CD4-positive, alpha-beta T cell treated with Interleukin-15 for 4 hours (primary cell): ENCODE measurements at regions not wholly inside any gene's neighbourhood (a gene's known extent, or its start where the extent isn't known, plus 50 kb on each side); places are given as distances from the start of the nearest gene placed in this dataset.
A peak's percentile ranks its signal among the peaks of the same experiment; 100 is the strongest.

Experiments used
- DNase-seq: peaks from one replicate; pipeline ENCODE4 v3.0.0-alpha.2; 2020; ENCODE audit warnings: low spot score

DNA sequence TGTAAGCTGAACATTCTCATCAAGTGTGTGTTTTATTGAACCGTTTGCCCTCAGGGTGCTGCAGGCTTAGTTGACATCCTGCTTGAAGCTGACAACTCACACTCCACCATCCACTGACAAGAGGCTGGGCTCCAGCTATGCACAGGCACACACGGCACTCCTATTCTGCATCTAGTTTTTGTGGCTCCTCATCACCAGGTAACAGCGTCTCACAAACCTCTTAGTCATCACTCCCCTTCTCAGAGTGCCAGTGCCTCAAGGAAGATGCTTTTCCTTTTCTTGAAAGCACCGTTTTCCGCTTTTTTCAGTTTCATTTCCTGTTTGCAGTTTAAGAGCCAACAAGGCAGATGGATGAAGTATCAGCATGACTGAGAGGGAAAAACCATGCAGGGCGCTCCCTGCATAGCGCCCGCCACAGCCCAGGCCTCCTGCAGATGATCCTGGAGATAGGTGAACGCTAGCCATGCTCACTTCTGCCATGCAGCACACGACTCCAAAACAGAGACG is 491.2 kb downstream of the COG6 start:
- DNase-seq: peak; percentile 46

DNA sequence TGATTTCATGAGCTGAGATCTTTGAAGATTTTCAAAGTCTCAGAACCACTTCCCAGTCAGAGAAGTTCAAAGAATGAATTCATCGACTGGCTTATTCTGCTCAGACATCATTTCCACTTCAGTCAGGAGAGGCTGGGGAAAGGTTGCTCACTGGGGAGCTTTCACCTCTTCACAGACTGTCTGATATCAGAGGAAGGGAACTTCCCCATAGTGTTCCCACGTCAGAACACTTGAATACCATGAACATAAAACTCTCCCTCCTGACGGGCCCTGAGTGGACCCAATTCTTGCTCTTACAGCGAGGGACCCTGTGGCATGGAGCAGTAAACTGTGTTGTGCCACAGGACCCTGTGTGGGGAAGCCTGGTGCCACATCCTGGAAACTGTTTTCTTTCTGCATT is 492.6 kb downstream of the COG6 start:
- peak; percentile 13 for DNase-seq

DNA sequence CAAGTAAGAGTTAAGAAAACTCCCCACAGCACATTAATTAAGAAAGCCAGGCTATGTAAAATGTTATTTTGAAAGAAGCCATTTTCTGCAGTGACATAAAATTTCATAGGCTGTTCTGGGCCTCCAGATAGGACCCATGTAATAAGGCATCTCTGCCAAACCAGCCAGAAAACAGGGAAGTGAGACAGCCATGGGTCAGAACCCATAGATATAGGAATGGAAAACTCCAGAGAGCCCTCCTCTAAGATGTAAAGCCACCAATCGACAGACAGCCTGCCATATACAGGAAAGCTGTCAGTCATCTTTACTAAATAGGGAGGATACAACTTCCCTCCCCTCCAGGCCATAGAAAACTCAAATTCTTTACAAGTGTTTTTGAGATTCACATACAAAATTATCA is 493.3 kb downstream of the COG6 start:
- DNase-seq: no peak

DNA sequence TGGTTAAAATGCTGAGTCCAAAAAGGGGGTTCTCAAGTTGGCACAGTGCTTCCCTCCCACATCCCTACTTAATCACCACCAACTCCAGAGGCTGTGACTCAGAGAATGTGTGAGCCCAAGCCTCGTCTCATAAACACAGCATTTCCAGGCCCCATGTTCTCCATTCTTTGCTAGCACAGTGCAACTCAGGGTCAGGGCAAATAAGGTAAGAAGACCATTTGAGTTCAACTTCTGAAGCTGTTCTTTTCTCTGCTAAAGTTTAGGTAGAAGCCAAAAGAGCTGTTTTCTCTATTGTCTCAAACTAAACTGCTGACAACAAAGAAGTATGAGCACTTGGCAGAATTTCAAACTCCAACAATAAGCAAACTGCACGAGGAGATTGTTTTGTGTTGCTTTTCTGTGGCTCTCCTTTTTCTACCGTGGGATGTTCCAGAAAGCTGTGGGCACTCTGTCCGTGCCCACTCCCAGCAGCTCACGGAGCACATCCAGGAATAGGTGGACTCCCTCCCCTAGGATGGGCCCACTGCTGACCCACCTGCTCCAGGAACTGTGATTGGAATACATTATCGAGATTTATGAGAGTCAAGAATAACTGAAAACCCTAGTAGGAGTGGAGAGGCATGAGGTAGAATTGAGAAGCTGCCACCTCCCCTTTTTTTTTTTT is 494.3 kb downstream of the COG6 start:
- DNase-seq: no peak

GRCh38 chr13:40151673-40152072 is 496.2 kb downstream of the COG6 start:
- DNase-seq: no peak

- no peak for DNase-seq
Measured at GRCh38 chr13:40152145-40152544, 496.7 kb downstream of the COG6 start.

DNA sequence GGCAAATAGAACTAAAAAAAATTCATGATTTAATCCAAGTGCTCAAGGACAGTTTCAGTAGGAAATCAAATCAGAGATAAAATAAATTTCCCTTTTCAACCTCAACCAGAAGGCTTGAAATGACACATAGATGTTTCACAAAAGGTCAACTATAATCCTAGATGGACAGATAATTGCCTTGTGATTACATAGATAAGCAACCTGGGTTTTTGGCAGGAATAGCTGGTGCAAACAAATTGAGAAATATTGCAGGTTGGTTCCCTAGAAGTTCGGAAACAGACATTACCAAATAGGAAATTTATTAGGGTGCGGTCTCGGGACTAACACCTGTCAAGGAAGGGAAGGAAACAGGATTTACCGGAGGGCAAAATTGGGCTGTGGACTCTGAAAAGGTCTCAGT is 497.5 kb downstream of the COG6 start:
- DNase-seq: no peak

DNA sequence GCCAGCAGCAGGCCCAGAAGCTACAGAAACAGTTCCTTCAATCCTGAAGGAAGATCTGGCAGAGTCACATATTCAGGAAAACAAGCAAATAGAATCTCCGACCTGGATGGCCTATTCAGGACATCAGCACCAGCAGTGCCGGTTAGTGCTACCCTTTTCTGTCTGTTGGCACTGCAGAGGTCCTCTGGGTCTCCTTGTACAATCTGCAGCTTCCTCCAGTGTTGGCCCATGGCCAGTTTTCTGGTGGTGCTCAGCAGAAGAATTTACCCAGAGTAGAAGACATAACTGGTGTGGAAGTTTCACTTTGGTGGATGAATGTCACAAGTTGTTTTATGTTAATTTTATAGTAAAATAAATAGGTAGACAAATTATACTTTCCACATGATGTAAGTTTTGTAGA is 498.1 kb downstream of the COG6 start:
- DNase-seq: no peak

DNA sequence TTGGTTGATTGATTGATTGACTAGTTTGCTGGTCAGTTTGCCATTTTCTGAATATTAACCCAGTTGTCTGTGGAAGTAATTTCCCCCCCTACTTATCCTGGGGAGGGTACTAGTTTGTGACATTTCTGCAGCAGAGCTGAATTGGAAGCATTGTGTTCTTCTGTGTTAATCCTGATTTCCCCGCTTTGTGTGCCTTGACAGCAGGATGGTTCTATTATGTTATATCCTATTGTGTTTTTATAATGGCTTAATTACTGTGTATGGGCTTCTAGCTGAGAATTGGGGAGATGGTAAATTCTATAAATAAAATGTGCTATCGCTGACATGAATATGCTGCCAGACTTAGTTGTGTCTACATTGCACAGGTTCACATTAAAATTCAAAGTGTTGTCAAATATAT is 499.7 kb downstream of the COG6 start:
- DNase-seq: no peak

GRCh38 chr13:40158218-40158617 is 502.8 kb downstream of the COG6 start:
- no peak for DNase-seq

- no peak for DNase-seq
Measured at GRCh38 chr13:40158757-40159156, 503.3 kb downstream of the COG6 start.

DNA sequence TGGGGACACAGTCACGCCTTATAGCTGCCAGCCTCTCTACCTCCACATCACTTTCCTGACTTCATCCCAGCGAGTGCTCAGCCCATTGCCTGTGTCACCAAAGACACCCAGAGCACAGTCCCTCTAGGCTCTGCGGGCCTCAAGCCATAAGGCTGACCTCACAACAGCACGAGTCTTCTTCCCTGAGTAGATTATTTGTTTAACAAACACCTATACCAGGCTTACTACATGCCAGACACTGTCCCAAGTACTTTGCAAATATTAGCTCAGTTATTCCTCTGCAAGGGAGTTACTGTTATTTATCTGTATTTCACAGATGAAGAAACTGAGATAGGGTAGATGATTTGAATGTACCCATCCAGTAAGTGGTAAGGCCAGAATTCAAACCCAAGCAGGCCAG is 504.3 kb downstream of the COG6 start:
- DNase-seq: no peak

GRCh38 chr13:40160618-40161350 is 505.3 kb downstream of the COG6 start:
- DNase-seq: no peak

- no peak for DNase-seq
Measured at GRCh38 chr13:40161351-40161810, 505.1 kb downstream of the FOXO1 start.

DNA sequence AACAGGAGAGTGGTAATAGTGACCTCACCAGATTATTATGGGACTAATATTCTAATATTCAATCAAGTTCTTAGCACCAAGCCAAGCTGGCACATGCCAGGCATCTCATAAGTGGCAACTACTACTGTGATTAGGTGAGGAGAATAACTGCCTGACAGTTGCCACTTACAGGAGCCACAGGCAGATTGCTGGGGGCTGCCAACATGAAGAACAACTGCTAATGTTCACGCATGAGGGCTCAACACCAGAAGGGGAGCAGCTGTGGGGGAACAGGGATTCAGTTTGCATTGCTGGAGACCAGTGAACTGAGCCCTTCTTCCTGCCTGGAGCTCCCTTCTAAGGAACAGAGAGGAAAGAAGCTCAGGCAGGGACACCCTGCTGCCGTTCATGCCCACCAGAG is 504.5 kb downstream of the FOXO1 start:
- DNase-seq: no peak

- DNase-seq: no peak
Measured at GRCh38 chr13:40163066-40164000, 503.1 kb downstream of the FOXO1 start.

DNA sequence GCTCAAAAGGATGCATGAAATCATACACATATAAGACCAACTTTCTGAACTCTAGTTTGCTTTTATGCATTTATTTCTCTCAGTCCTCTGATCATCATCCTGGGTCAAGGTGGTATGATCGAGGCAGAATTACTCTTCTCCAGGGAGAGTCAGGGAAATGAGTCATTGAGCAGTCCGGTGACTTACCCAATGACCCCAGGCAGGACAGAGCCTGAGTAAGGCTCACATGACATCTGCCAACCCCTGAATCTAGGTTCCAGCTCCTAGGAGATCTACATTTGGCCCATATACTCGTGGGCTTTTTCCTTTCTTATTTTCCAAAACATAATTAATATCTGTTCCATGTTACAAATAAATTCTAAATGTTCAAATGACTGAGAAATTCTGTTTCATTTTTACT is 502.3 kb downstream of the FOXO1 start:
- no peak for DNase-seq

GRCh38 chr13:40165316-40165932 is 501.0 kb downstream of the FOXO1 start:
- no peak for DNase-seq

- no peak for DNase-seq
Measured at GRCh38 chr13:40167327-40167726, 499.1 kb downstream of the FOXO1 start.

- no peak for DNase-seq
Measured at GRCh38 chr13:40168425-40169166, 497.8 kb downstream of the FOXO1 start.

DNA sequence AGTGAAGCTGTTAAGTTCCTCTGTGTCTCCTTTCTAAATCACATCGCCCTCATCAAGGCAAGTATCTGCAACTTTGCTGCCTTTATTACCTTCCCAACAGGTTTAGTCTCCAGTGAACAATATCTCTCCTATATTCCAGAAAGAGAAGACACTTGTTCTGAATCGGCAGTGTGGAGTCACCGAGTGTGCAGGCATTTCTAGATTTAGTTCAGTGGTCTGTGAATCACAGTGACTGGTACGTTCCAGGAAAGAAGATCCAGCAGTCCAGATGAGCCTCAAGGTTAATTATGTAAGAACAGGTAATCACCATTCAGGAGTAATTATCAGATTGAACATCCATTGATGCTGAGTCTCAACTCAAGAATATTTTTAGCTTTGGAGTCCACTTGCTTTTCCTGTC is 497.0 kb downstream of the FOXO1 start:
- no peak for DNase-seq
